Activated CD4-positive, alpha-beta T cell treated with anti-CD3 and anti-CD28 coated beads for 48 hours (primary cell): ENCODE measurements at regions not wholly inside any gene's neighbourhood (a gene's known extent, or its start where the extent isn't known, plus 50 kb on each side); places are given as distances from the start of the nearest gene placed in this dataset.
"Not testable (repeated sequence)": the region's sequence is repeated elsewhere in the genome, so short reads cannot be mapped to it uniquely, and the experiment has no call there.

Experiments
- DNase-seq: peaks from one replicate; pipeline ENCODE4 v3.0.0-alpha.2; 2020

GRCh38 chr12:3424796-3425195, 66.2 kb upstream of the PRMT8 start:
- not testable (repeated sequence) for DNase-seq

DNA sequence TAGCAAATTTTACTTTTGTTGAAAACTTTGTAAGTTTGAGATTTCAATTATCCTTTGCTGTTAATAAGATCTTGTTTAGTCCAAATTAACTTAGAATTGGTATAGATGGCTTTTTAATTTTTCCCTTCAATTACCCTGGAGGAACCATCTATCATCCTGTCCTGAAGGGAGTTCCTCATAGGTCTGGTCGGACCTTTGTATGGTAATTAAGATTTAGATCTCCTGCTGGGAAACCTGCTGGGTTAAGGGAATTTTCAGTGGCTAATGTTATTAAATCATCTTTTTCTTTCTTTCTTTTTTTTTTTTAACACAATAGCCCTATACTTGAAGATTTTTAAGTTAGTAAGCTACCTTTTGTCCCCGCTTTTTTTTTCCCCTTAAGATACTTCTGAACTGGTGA, 63.0 kb upstream of the PRMT8 start:
- DNase-seq = no peak

- DNase-seq = no peak
Observed at GRCh38 chr12:3428631-3429030, 62.4 kb upstream of the PRMT8 start.

GRCh38 chr12:3429523-3429922, 61.5 kb upstream of the PRMT8 start:
- not testable (repeated sequence) for DNase-seq

GRCh38 chr12:3431686-3432085, 59.3 kb upstream of the PRMT8 start:
- DNase-seq = no peak

GRCh38 chr12:3432176-3432742, 58.7 kb upstream of the PRMT8 start:
- DNase-seq = no peak

DNA sequence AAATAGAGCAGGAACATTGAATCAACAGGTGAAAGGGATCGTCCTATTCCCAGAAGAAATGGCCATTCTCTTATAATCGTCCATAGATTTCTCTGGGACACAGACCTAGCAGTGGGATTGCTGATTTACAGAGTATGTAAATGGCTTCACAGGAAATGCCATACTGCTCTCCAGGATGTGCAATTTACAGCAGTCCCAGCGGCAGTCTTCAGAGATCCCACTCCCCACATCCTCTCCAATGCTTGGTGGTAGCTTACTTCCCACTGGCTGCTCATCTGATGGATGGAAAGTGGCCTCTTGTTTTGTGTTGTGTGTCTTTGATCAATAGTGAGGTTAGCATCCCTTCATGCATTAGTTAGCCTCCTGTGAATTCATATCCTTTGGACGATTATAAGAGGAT, 58.1 kb upstream of the PRMT8 start:
- DNase-seq = no peak

- DNase-seq = no peak
Observed at GRCh38 chr12:3436461-3437065, 54.4 kb upstream of the PRMT8 start.

- no peak for DNase-seq
Observed at GRCh38 chr12:3437986-3438385, 53.0 kb upstream of the PRMT8 start.

DNA sequence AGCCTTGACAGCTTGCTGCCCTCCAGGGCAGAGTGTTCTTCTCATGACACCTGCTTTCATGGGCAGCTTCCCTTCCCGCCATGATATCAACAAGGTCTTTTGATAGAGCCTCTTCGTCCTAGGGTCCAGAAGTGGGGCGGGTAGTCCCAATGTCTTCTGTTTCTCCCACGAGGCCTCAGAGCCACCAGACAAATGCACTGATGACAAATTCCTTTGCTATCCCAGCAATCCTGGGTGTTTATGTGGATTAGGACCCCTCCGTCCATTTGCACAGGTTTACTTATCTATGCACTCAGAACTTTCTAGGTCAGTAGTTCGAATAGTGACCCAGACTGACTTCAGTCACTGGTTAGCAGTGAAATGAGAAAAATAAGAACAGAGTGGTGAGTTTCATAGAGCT, 52.6 kb upstream of the PRMT8 start:
- no peak for DNase-seq
